Glomerular visceral epithelial cell (primary cell): ENCODE measurements at regions not wholly inside any gene's neighbourhood (a gene's known extent, or its start where the extent isn't known, plus 50 kb on each side); places are given as distances from the start of the nearest gene placed in this dataset.
"Not testable (repeated sequence)": the region's sequence is repeated elsewhere in the genome, so short reads cannot be mapped to it uniquely, and the experiment has no call there.

Experiments used
- DNase-seq: peaks from one replicate; pipeline ENCODE4 v3.0.0-alpha.2; 2016; ENCODE audit errors: extremely low spot score

- DNase-seq, result not testable (repeated sequence)
These were observed 147.4 kb downstream of the NPIPB11 start for GRCh38 chr16:29258946-29259634.

- DNase-seq, result not testable (repeated sequence)
These were observed 148.8 kb downstream of the NPIPB11 start for GRCh38 chr16:29257419-29258336.

- no peak for DNase-seq
These were observed 150.0 kb downstream of the NPIPB11 start for GRCh38 chr16:29256501-29256981.

GRCh38 chr16:29255957-29256356, 150.6 kb downstream of the NPIPB11 start:
- not testable (repeated sequence) for DNase-seq

- DNase-seq, result not testable (repeated sequence)
These were observed 151.1 kb downstream of the NPIPB11 start for GRCh38 chr16:29255496-29255796.

- no peak for DNase-seq
These were observed 151.6 kb downstream of the NPIPB11 start for GRCh38 chr16:29254676-29255495.

- DNase-seq, result not testable (repeated sequence)
These were observed 152.6 kb downstream of the NPIPB11 start for GRCh38 chr16:29253716-29254590.

GRCh38 chr16:29253066-29253590, 153.4 kb downstream of the NPIPB11 start:
- DNase-seq, result not testable (repeated sequence)

GRCh38 chr16:29252311-29252710, 154.2 kb downstream of the NPIPB11 start:
- not testable (repeated sequence) for DNase-seq

- not testable (repeated sequence) for DNase-seq
These were observed 154.9 kb downstream of the NPIPB11 start for GRCh38 chr16:29251571-29252011.

- DNase-seq, result not testable (repeated sequence)
These were observed 155.5 kb downstream of the NPIPB11 start for GRCh38 chr16:29250923-29251434.

- not testable (repeated sequence) for DNase-seq
These were observed 156.0 kb downstream of the NPIPB11 start for GRCh38 chr16:29250469-29250868.

GRCh38 chr16:29248940-29249318, 157.6 kb downstream of the NPIPB11 start:
- DNase-seq, result not testable (repeated sequence)

- not testable (repeated sequence) for DNase-seq
These were observed 158.1 kb downstream of the NPIPB11 start for GRCh38 chr16:29248306-29248939.

GRCh38 chr16:29246091-29246490, 160.4 kb downstream of the NPIPB11 start:
- DNase-seq, result not testable (repeated sequence)

GRCh38 chr16:29237971-29238370, 168.5 kb downstream of the NPIPB11 start:
- no peak for DNase-seq

- DNase-seq, result not testable (repeated sequence)
These were observed 169.0 kb downstream of the NPIPB11 start for GRCh38 chr16:29237495-29237894.

- not testable (repeated sequence) for DNase-seq
These were observed 169.5 kb downstream of the NPIPB11 start for GRCh38 chr16:29237023-29237422.

- DNase-seq, result not testable (repeated sequence)
These were observed 170.6 kb downstream of the NPIPB11 start for GRCh38 chr16:29235836-29236370.
